GM12892 (cell line): ENCODE measurements at regions not wholly inside any gene's neighbourhood (a gene's known extent, or its start where the extent isn't known, plus 50 kb on each side); places are given as distances from the start of the nearest gene placed in this dataset.

Source experiments
- POLR2A ChIP-seq: IDR thresholded peaks from 2 replicates; pipeline ENCODE4 v1.6.1; 2011; ENCODE audit warnings: low read depth, low read length, control low read depth
- POLR2AphosphoS5 ChIP-seq: IDR thresholded peaks from 2 replicates; pipeline ENCODE4 v1.6.1; 2011; ENCODE audit warnings: low read depth, low read length, control low read depth
- TAF1 ChIP-seq: IDR thresholded peaks from 2 replicates; pipeline ENCODE4 v1.6.1; 2011; ENCODE audit warnings: low read depth, mild to moderate bottlenecking, control low read depth, low read length, borderline replicate concordance

- TF ChIP-seq TAF1 (no peak), POLR2AphosphoS5 (no peak), POLR2A (no peak)
These were observed 105.7 kb upstream of the PPP2R5A start for GRCh38 chr1:212179394-212180076.
